Natural killer cell treated with Interleukin-12 subunit alpha and Interleukin-12 subunit beta and Interleukin-15 and Interleukin-18, amount 100 ng/mL, for 72 hours (primary cell): ENCODE measurements at regions not wholly inside any gene's neighbourhood (a gene's known extent, or its start where the extent isn't known, plus 50 kb on each side); places are given as distances from the start of the nearest gene placed in this dataset.
"Not testable (repeated sequence)": the region's sequence is repeated elsewhere in the genome, so short reads cannot be mapped to it uniquely, and the experiment has no call there.

ENCODE experiments used
- ATAC-seq, 2 donors: fragments of 150-1000 bp; cut with Tn5 transposase in 1 of 2; sonication (Bioruptor Pico), chemical (Tn5 transposase) in 1 of 2; 2 replicates each; pipeline ENCODE4 v1.10.0; 2021
- DNase-seq: peaks from one replicate; pipeline ENCODE4 v3.0.0; 2022; ENCODE audit warnings: low spot score
- H3K27ac Mint-ChIP-seq, 2 donors: 1 replicate in 1 of 2; 2 replicates in 1 of 2; pipeline ENCODE4 v1.8.0; 2022; ENCODE audit warnings: mixed read lengths in 2 of 2, mild to moderate bottlenecking in 1 of 2, moderate library complexity in 1 of 2
- H3K27me3 Mint-ChIP-seq, 2 donors: 1 replicate in 1 of 2; 2 replicates in 1 of 2; pipeline ENCODE4 v1.8.0; 2022; ENCODE audit warnings: mixed read lengths in 2 of 2
- H3K36me3 Mint-ChIP-seq: one replicate; pipeline ENCODE4 v1.8.0; 2022; ENCODE audit warnings: mixed read lengths
- H3K4me1 Mint-ChIP-seq, 2 donors: 1 replicate in 1 of 2; 2 replicates in 1 of 2; pipeline ENCODE4 v1.8.0; 2022; ENCODE audit warnings: low read depth in 2 of 2, mixed read lengths in 2 of 2, mild to moderate bottlenecking in 1 of 2
- H3K4me3 Mint-ChIP-seq: one replicate; pipeline ENCODE4 v1.8.0; 2022; ENCODE audit warnings: mixed read lengths
- H3K9me3 Mint-ChIP-seq: 2 replicates; pipeline ENCODE4 v1.8.0; 2022; ENCODE audit warnings: mixed read lengths

DNA sequence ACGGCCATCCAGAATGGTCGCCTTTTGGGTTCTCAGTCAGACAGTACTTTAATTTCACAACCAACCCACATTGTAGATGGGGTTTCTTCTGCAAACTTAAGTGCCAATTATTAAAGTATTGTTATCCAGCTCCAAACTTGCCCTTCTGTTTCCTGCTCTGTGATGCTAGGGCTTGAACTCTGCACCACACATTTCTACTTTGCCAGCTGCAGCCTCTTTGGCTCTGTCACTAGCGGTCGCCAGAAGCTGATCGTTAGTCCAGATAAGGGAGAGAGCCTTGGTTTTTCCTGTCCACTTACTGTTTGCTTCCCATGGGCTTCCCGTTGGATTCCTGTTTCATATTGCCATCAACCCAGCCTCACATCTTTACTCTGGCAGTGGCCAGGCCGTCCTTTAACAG lies 196.6 kb downstream of the ASB9 start:
- ATAC-seq: no peak
- Mint-ChIP-seq H3K4me1 (no peaks in the 10 kb centered on the region), H3K4me3 (no peak overlapping the region), H3K27me3 (peaks cover 0 to 13% of the 10 kb centered on the region in 2 donors), H3K36me3 (no peaks in the 10 kb centered on the region), H3K27ac (no peak overlapping the region), H3K9me3 (no peaks in the 10 kb centered on the region)
- no peak for DNase-seq

GRCh38 chrX:15072880-15073279 lies 197.0 kb downstream of the ASB9 start:
- no peak overlapping the region for H3K27ac Mint-ChIP-seq
- H3K36me3 Mint-ChIP-seq: no peaks in the 10 kb centered on the region
- no peak overlapping the region for H3K4me3 Mint-ChIP-seq
- no peaks in the 10 kb centered on the region for H3K4me1 Mint-ChIP-seq
- no peak for DNase-seq
- no peaks in the 10 kb centered on the region for H3K9me3 Mint-ChIP-seq
- ATAC-seq: no peak
- peaks cover 0 to 13% of the 10 kb centered on the region in 2 donors for H3K27me3 Mint-ChIP-seq

GRCh38 chrX:15072259-15072658 lies 197.6 kb downstream of the ASB9 start:
- DNase-seq (no peak), ATAC-seq (no peak)
- Mint-ChIP-seq H3K36me3 (no peaks in the 10 kb centered on the region), H3K9me3 (no peaks in the 10 kb centered on the region), H3K27ac (no peak overlapping the region), H3K4me3 (no peak overlapping the region), H3K4me1 (no peaks in the 10 kb centered on the region), H3K27me3 (peaks cover 0 to 13% of the 10 kb centered on the region in 2 donors)

DNA sequence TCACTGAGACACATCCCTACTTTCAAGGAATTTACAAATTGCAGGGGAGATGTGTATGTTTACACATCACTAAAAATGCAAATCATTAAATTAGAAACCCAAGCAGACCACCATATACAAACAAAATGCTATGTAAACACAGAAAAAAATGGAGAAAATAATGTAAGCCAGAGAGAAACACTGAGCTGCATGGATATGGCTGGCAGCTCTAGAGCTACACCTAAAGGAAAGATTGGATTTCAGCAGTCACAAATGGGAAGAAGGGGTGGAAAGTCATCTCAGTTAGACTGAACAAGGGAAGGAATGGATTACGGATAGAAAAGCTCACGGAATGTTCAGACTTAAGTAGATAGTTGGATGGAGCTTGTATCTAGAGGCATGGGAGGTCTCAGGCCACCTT lies 186.3 kb downstream of the MOSPD2 start:
- H3K4me3 Mint-ChIP-seq: no peak overlapping the region
- peaks cover 4% of the 10 kb centered on the region for H3K9me3 Mint-ChIP-seq
- no peak for ATAC-seq
- H3K27me3 Mint-ChIP-seq: peaks cover 9 to 17% of the 10 kb centered on the region in 2 donors
- DNase-seq: no peak
- no peak overlapping the region for H3K27ac Mint-ChIP-seq
- no peaks in the 10 kb centered on the region for H3K4me1 Mint-ChIP-seq
- H3K36me3 Mint-ChIP-seq: no peaks in the 10 kb centered on the region

- H3K36me3 Mint-ChIP-seq: no peaks in the 10 kb centered on the region
- no peaks in the 10 kb centered on the region for H3K4me1 Mint-ChIP-seq
- H3K9me3 Mint-ChIP-seq: peaks cover 4% of the 10 kb centered on the region
- H3K4me3 Mint-ChIP-seq: no peak overlapping the region
- peaks cover 9 to 10% of the 10 kb centered on the region in 2 donors for H3K27me3 Mint-ChIP-seq
- no peak overlapping the region for H3K27ac Mint-ChIP-seq
- no peak for ATAC-seq
- DNase-seq: no peak
These were observed 182.8 kb downstream of the MOSPD2 start for GRCh38 chrX:15056044-15056443.

- Mint-ChIP-seq H3K27ac (no peak overlapping the region), H3K9me3 (peaks cover 4% of the 10 kb centered on the region), H3K27me3 (peaks cover 9 to 10% of the 10 kb centered on the region in 2 donors), H3K4me1 (no peaks in the 10 kb centered on the region), H3K36me3 (no peaks in the 10 kb centered on the region), H3K4me3 (no peak overlapping the region)
- no peak for ATAC-seq
- DNase-seq: no peak
These were observed 182.1 kb downstream of the MOSPD2 start for GRCh38 chrX:15055146-15055930.

DNA sequence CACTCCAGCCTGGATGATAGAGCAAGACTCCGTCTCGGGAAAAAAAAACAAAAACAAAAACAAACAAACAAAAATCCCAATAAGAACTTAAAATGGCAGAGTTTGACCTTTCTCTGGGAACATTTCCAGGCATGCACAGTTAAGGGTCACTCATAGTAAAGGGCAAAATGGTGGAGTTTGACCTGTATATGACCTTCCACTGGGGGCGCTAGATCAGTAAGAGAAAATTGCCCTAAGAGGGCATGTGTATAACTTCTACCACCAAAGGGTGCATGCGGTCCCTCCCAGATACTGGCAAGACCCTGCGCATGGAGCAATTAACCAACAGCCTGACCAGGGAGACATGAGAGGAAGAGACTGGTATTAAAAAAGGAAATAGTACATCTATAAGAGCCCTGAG lies 177.2 kb downstream of the MOSPD2 start:
- DNase-seq: no peak
- H3K4me3 Mint-ChIP-seq: no peak overlapping the region
- no peaks in the 10 kb centered on the region for H3K36me3 Mint-ChIP-seq
- H3K9me3 Mint-ChIP-seq: no peaks in the 10 kb centered on the region
- peaks cover 0 to 2% of the 10 kb centered on the region in 2 donors for H3K27me3 Mint-ChIP-seq
- ATAC-seq: no peak
- H3K27ac Mint-ChIP-seq: no peak overlapping the region
- no peaks in the 10 kb centered on the region for H3K4me1 Mint-ChIP-seq

DNA sequence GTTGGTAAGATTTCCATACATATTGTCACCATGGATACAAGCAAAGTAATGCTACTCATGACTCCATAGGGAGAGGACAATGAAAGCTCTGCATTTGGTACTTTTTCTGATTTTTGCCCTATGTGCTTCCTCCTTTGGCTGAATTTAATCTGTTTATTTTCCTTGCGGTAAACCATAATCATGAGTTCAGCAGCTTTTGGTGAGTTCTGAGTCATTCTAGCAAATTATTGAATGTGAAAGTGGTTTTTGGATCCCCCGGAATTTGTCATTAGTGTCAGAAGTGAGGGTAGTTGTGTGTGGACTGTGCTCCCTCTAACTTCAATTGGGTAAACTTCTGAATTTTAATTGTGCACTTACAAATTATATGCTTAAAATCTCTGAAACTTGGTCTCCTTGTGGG lies 170.3 kb downstream of the MOSPD2 start:
- no peak overlapping the region for H3K27ac Mint-ChIP-seq
- no peak overlapping the region for H3K4me3 Mint-ChIP-seq
- peaks cover 0 to 5% of the 10 kb centered on the region in 2 donors for H3K4me1 Mint-ChIP-seq
- H3K36me3 Mint-ChIP-seq: no peaks in the 10 kb centered on the region
- H3K9me3 Mint-ChIP-seq: peaks cover 2% of the 10 kb centered on the region
- no peak for DNase-seq
- peak in 1 of 2 donors; percentile 76 for ATAC-seq
- no peaks in the 10 kb centered on the region for H3K27me3 Mint-ChIP-seq

DNA sequence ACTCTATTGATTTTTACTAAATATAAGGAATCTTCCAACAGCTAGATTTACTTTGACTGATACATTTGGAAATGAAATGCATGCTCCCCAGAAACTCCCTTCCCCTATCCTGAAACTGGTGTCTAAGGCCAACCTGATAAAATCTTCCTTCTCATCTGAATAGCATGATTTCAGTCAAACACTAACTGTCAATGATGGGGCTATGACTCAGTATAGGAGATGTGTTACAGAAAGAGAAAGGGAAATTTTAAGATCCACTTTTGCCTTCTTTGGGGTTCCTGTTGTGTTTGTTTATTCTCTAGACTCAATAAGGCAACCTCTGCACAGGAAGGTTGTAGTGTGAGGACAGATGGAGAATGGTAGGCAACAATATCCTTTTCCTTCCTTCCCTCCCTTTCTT lies 160.7 kb downstream of the MOSPD2 start:
- Mint-ChIP-seq H3K4me1 (peaks cover 0 to 2% of the 10 kb centered on the region in 2 donors), H3K27ac (no peak overlapping the region), H3K9me3 (peaks cover 9% of the 10 kb centered on the region), H3K27me3 (peaks cover 0 to 2% of the 10 kb centered on the region in 2 donors), H3K36me3 (no peaks in the 10 kb centered on the region), H3K4me3 (peak overlapping the region; percentile 31)
- ATAC-seq (peak in 1 of 2 donors; percentile 65), DNase-seq (no peak)

DNA sequence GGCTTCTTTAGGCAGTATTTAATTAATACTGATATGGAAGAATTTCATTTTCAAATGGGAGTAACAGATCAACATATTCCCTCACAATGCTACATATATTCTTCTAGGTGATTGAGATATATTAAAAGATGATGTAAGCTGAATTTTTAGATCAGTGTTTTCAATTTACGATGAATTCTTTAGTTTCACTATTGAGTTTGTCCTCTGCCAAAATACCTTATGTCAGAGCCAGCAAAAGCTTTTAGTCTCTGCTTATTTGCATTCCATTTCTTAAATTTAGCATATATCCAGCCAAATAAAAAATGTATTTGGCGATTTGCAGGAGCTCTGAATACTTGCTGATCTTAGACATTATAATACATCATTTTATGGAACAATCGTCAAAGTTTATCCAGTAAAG lies 144.3 kb downstream of the MOSPD2 start:
- Mint-ChIP-seq H3K27ac (no peak overlapping the region), H3K4me1 (no peaks in the 10 kb centered on the region), H3K9me3 (no peaks in the 10 kb centered on the region), H3K36me3 (no peaks in the 10 kb centered on the region), H3K4me3 (no peak overlapping the region), H3K27me3 (no peaks in the 10 kb centered on the region)
- ATAC-seq (no peak), DNase-seq (no peak)

GRCh38 chrX:15016051-15016450 lies 142.8 kb downstream of the MOSPD2 start:
- no peak for ATAC-seq
- no peak for DNase-seq
- Mint-ChIP-seq H3K4me3 (no peak overlapping the region), H3K4me1 (no peaks in the 10 kb centered on the region), H3K27ac (no peak overlapping the region), H3K9me3 (no peaks in the 10 kb centered on the region), H3K27me3 (no peaks in the 10 kb centered on the region), H3K36me3 (no peaks in the 10 kb centered on the region)

- no peak overlapping the region for H3K27ac Mint-ChIP-seq
- H3K27me3 Mint-ChIP-seq: no peaks in the 10 kb centered on the region
- H3K4me1 Mint-ChIP-seq: no peaks in the 10 kb centered on the region
- H3K9me3 Mint-ChIP-seq: no peaks in the 10 kb centered on the region
- ATAC-seq (no peak), DNase-seq (no peak)
- no peaks in the 10 kb centered on the region for H3K36me3 Mint-ChIP-seq
- no peak overlapping the region for H3K4me3 Mint-ChIP-seq
These were observed 141.1 kb downstream of the MOSPD2 start for GRCh38 chrX:15014281-15014680.

DNA sequence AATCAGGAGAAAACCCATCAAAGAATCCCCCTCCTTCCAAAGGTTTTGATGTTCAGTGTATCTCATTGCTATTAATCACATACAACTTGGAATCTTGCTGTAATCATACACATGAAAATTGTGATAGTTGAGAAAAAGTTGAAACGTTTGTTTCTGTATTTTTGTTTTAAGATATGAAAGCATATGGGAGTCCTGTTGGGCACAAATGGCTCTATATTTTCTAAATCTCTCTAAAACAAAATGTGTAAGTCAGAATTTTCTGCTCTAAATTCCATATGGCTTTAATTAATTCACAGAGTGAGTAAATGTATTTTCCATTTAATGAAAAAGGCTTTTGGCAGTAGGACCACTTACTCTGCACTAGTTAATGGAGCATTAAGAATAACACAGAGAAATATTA lies 140.2 kb downstream of the MOSPD2 start:
- ATAC-seq (no peak), DNase-seq (no peak)
- Mint-ChIP-seq H3K4me3 (no peak overlapping the region), H3K9me3 (no peaks in the 10 kb centered on the region), H3K4me1 (no peaks in the 10 kb centered on the region), H3K36me3 (no peaks in the 10 kb centered on the region), H3K27ac (no peak overlapping the region), H3K27me3 (no peaks in the 10 kb centered on the region)

- H3K27me3 Mint-ChIP-seq: no peaks in the 10 kb centered on the region
- H3K9me3 Mint-ChIP-seq: no peaks in the 10 kb centered on the region
- ATAC-seq (no peak), DNase-seq (no peak)
- no peaks in the 10 kb centered on the region for H3K4me1 Mint-ChIP-seq
- no peak overlapping the region for H3K27ac Mint-ChIP-seq
- no peak overlapping the region for H3K4me3 Mint-ChIP-seq
- no peaks in the 10 kb centered on the region for H3K36me3 Mint-ChIP-seq
These were observed 124.0 kb downstream of the MOSPD2 start for GRCh38 chrX:14997271-14997670.

DNA sequence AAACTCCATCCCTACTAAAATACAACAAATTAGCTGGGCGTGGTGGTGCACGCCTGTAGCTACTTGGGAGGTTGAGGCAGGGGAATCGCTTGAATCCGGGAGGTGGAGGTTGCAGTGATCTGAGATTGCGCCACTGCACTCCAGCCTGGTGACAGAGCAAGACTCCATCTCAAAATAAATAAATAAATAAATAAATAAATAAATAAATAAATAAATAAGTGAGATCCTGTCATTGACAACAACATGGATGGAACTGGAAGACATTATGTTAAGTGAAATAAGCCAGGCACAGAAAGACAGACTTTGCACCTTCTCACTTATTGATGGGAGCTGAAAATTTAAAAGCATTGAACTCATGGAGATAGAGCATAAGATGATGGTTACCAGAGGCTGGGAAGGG lies 111.2 kb downstream of the MOSPD2 start:
- DNase-seq, H3K27me3 Mint-ChIP-seq, ATAC-seq: not testable (repeated sequence)

More for the DNA sequence above, 111.2 kb downstream of the MOSPD2 start:
- H3K4me3 Mint-ChIP-seq, H3K27ac Mint-ChIP-seq, H3K36me3 Mint-ChIP-seq, H3K4me1 Mint-ChIP-seq, H3K9me3 Mint-ChIP-seq: not testable (repeated sequence)
